ENCODE measurements at regions not wholly inside any gene's neighbourhood (a gene's known extent, or its start where the extent isn't known, plus 50 kb on each side); places are given as distances from the start of the nearest gene placed in this dataset.
"Not testable (repeated sequence)": the region's sequence is repeated elsewhere in the genome, so short reads cannot be mapped to it uniquely, and the experiment has no call there.

- no peak for DNase-seq (ENCODE audit: low read depth)
Measured at GRCh38 chr11:112310848-112311247, 50.2 kb upstream of the PLET1 start.

GRCh38 chr11:112315057-112315720 lies 54.5 kb upstream of the PLET1 start:
- DNase-seq (ENCODE audit: low read depth): no peak

GRCh38 chr11:112315861-112316739 lies 55.4 kb upstream of the PLET1 start:
- no peak for DNase-seq (ENCODE audit: low read depth)

GRCh38 chr11:112316971-112317370 lies 56.3 kb upstream of the PLET1 start:
- DNase-seq (ENCODE audit: low read depth): no peak

GRCh38 chr11:112318184-112318591 lies 57.5 kb upstream of the PLET1 start:
- DNase-seq (ENCODE audit: low read depth): no peak

GRCh38 chr11:112318661-112319060 lies 58.0 kb upstream of the PLET1 start:
- no peak for DNase-seq (ENCODE audit: low read depth)

- no peak for DNase-seq (ENCODE audit: low read depth)
Measured at GRCh38 chr11:112320668-112321067, 60.0 kb upstream of the PLET1 start.

GRCh38 chr11:112321501-112322172 lies 61.0 kb upstream of the PLET1 start:
- no peak for DNase-seq (ENCODE audit: low read depth)

- DNase-seq (ENCODE audit: low read depth): no peak
Measured at GRCh38 chr11:112322173-112322790, 61.6 kb upstream of the PLET1 start.

GRCh38 chr11:112334381-112334780 lies 73.7 kb upstream of the PLET1 start:
- DNase-seq (ENCODE audit: low read depth): no peak

- DNase-seq (ENCODE audit: low read depth): no peak
Measured at GRCh38 chr11:112336356-112336886, 75.8 kb upstream of the PLET1 start.

- DNase-seq (ENCODE audit: low read depth): no peak
Measured at GRCh38 chr11:112339566-112339965, 78.9 kb upstream of the PLET1 start.

GRCh38 chr11:112343368-112344039 lies 82.8 kb upstream of the PLET1 start:
- DNase-seq (ENCODE audit: low read depth): no peak

GRCh38 chr11:112344040-112344413 lies 83.4 kb upstream of the PLET1 start:
- DNase-seq (ENCODE audit: low read depth): no peak

- no peak for DNase-seq (ENCODE audit: low read depth)
Measured at GRCh38 chr11:112345166-112345565, 84.5 kb upstream of the PLET1 start.

GRCh38 chr11:112345706-112346105 lies 85.0 kb upstream of the PLET1 start:
- DNase-seq (ENCODE audit: low read depth): no peak

GRCh38 chr11:112346586-112346985 lies 85.9 kb upstream of the PLET1 start:
- DNase-seq (ENCODE audit: low read depth): no peak

GRCh38 chr11:112348480-112349029 lies 87.9 kb upstream of the PLET1 start:
- no peak for DNase-seq (ENCODE audit: low read depth)

GRCh38 chr11:112351423-112351822 lies 90.8 kb upstream of the PLET1 start:
- not testable (repeated sequence) for DNase-seq (ENCODE audit: low read depth)

GRCh38 chr11:112352907-112353306 lies 92.2 kb upstream of the PLET1 start:
- no peak for DNase-seq (ENCODE audit: low read depth)

GRCh38 chr11:112354364-112354763 lies 93.7 kb upstream of the PLET1 start:
- DNase-seq (ENCODE audit: low read depth): no peak

Measured in stimulated activated CD4-positive, alpha-beta T cell treated with anti-CD3 and anti-CD28 coated beads, Interleukin-2, amount 100 ng/mL, for 4 hours (primary cell).